Sigmoid colon (tissue), 4 donors: ENCODE measurements at regions not wholly inside any gene's neighbourhood (a gene's known extent, or its start where the extent isn't known, plus 50 kb on each side); places are given as distances from the start of the nearest gene placed in this dataset.

ENCODE experiments used
- CTCF ChIP-seq, 4 experiments: fragments of 450-650 bp in 3 of 4; fragments of 200-600 bp in 1 of 4; IDR thresholded peaks; one replicate each; pipeline ENCODE4 v1.5.1; 2016 to 2019; ENCODE audit warnings: antibody characterized with exemption in 4 of 4, mild to moderate bottlenecking in 3 of 4, moderate library complexity in 2 of 4
- POLR2A ChIP-seq, 2 donors: fragments of 450-650 bp; IDR thresholded peaks; one replicate each; pipeline ENCODE4 v1.6.1; 2016; ENCODE audit warnings: antibody characterized with exemption in 2 of 2, mild to moderate bottlenecking in 2 of 2, moderate library complexity in 2 of 2
- POLR2AphosphoS5 ChIP-seq, 4 donors: sonication (generic); formaldehyde crosslinking; IDR thresholded peaks; one replicate each; pipeline ENCODE4 v1.6.1; 2017; ENCODE audit warnings: antibody characterized with exemption in 4 of 4

DNA sequence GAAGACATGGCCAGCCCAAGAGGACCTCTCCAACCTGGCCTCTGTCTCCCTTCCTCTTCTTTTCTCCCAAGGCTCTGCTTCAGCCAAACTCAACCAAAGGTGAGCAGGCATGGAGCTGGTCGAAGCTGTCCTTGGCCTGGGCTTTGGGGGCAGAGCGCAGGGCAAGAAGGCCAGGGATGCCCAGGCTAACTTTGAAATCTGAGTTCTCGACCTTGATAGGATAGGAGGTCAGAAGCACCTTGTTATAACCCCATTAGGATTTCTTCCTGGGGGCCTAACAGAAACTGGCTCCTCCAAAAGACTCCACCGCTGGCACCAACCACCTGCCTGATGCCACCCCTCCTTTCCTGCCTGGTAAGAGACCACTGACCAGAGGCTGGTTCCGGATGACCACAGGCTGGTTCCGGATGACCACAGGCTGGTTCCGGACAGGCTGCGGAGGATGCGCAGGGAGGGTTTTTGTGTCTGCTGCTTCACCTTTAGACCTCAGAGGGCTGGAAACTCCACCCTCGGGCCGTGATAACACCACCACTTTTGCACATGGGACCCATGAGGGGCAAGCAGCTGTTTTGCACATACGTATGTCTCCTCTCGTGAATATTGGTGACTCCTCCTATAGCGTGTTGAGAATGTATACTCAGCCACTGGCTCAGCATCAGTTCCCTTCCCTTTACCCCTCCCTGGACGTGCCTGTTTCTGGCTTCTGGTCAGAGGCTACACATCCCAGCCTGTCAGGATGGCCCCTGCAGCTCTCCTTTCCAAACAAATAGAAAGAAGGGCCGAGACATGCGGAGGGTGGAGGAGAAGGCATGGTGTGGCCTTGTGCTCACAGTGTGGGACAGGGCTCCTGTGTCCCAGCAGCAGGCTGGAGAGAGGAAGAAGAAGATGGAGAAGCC is 140.1 kb downstream of the DNAJB6 start:
- TF ChIP-seq CTCF (IDR thresholded peaks at IDR 0.05): no peak
- no peak for TF ChIP-seq POLR2A (IDR thresholded peaks at IDR 0.05)
- TF ChIP-seq POLR2AphosphoS5 (IDR thresholded peaks at IDR 0.05): no peak
